Activated CD4-positive, alpha-beta T cell treated with anti-CD3 and anti-CD28 coated beads, Interleukin-2, amount 10 ng/mL, durations not matched to agents 7 days and 5 days (primary cell): ENCODE measurements at regions not wholly inside any gene's neighbourhood (a gene's known extent, or its start where the extent isn't known, plus 50 kb on each side); places are given as distances from the start of the nearest gene placed in this dataset.
"Not testable (repeated sequence)": the region's sequence is repeated elsewhere in the genome, so short reads cannot be mapped to it uniquely, and the experiment has no call there.

Experiments used
- CTCF ChIA-PET: fragments of 350-600 bp; sonication (Branson Sonifier 250); formaldehyde crosslinking; loops from one replicate; lab custom pipeline; 2021; ENCODE audit warnings: antibody characterized with exemption; lab: Charles Lee
- POLR2A ChIA-PET: fragments of 350-600 bp; sonication (Branson Sonifier 250); formaldehyde crosslinking; loops from one replicate; lab custom pipeline; 2021; ENCODE audit warnings: antibody characterized with exemption; lab: Charles Lee
- DNase-seq: peaks from one replicate; pipeline ENCODE4 v3.0.0-alpha.2; 2020
- H3K27ac Mint-ChIP-seq: one replicate; pipeline ENCODE4 v1.8.0; 2021; ENCODE audit warnings: mild to moderate bottlenecking, moderate library complexity, mixed read lengths
- H3K27me3 Mint-ChIP-seq: one replicate; pipeline ENCODE4 v1.8.0; 2021; ENCODE audit warnings: mixed read lengths
- H3K36me3 Mint-ChIP-seq: one replicate; pipeline ENCODE4 v1.8.0; 2021; ENCODE audit warnings: low read depth, mixed read lengths
- H3K4me1 Mint-ChIP-seq: one replicate; pipeline ENCODE4 v1.8.0; 2021; ENCODE audit warnings: mixed read lengths
- H3K4me3 Mint-ChIP-seq: one replicate; pipeline ENCODE4 v1.8.0; 2021; ENCODE audit warnings: mild to moderate bottlenecking, moderate library complexity, mixed read lengths
- H3K9me3 Mint-ChIP-seq: one replicate; pipeline ENCODE4 v1.8.0; 2021; ENCODE audit warnings: mixed read lengths

DNA sequence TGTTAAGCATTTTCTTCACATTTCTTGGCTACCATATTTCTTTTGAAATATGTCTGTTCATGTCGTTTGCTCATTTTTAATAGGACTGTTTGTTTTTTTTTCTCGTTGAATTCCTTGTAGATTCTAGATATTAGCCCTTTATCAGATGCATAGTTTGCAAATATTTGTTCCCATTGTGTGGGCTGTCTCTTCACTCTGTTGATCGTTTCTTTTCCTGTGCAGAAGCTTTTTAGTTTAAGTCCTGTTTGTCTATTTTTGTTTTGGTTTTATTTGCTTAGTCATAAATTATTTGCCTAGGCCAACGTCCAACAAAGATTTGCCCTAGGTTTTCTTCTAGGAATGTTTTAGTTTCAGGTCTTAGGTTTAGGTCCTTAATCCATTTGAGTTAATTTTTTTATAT, 1494.7 kb downstream of the SUCLG1 start:
- peaks cover 5% of the 10 kb centered on the region for H3K9me3 Mint-ChIP-seq
- no peak for DNase-seq
- POLR2A ChIA-PET: no interaction called here
- no peak overlapping the region for H3K27ac Mint-ChIP-seq
- H3K4me3 Mint-ChIP-seq: no peak overlapping the region
- H3K36me3 Mint-ChIP-seq: no peaks in the 10 kb centered on the region
- H3K27me3 Mint-ChIP-seq: no peaks in the 10 kb centered on the region
- H3K4me1 Mint-ChIP-seq: no peaks in the 10 kb centered on the region
- CTCF ChIA-PET: no interaction called here

DNA sequence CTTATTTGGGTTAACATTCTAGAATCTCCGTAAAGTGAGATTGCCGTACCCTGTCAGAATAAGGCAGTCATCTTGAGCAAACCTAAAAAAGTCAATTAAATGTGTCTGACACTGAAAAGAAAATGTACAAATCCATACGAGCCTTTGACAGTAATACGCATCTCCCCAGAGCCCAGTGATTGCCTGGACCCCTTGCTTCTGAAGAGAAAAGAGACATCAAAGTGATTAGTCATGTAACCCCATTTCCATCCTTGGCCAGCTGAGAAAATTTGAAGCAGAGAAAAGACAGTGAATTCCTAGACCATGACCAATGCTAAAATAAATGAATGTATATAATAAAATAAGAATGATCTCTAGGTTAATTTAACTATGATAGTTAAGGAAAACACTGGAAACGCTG, 1499.4 kb downstream of the SUCLG1 start:
- Mint-ChIP-seq H3K27ac (no peak overlapping the region), H3K36me3 (no peaks in the 10 kb centered on the region), H3K9me3 (peaks cover 5% of the 10 kb centered on the region), H3K4me3 (no peak overlapping the region), H3K27me3 (no peaks in the 10 kb centered on the region), H3K4me1 (no peaks in the 10 kb centered on the region)
- ChIA-PET CTCF (no interaction called here), POLR2A (no interaction called here)
- no peak for DNase-seq

DNA sequence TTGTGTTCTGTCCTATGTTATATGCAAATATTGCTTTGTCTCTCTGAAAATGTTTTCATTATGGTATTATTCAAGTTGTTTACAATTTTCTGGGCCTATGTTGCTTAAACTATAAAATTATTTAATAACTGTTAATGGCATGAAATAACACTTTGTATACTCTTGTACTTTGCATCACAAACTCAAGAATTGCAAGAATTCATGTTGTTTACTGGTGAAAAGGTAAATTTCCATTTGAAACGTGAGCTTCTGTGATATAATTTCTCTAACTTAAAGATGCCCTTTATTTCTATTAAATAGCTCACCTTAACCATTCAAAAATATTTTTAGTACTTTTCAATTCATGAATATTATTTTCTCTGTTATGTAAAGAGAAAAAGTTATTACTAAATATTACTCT, 1504.2 kb downstream of the SUCLG1 start:
- peaks cover 4% of the 10 kb centered on the region for H3K9me3 Mint-ChIP-seq
- no peak overlapping the region for H3K27ac Mint-ChIP-seq
- no peak overlapping the region for H3K4me3 Mint-ChIP-seq
- no peaks in the 10 kb centered on the region for H3K36me3 Mint-ChIP-seq
- no peaks in the 10 kb centered on the region for H3K4me1 Mint-ChIP-seq
- ChIA-PET CTCF (no interaction called here), POLR2A (no interaction called here)
- no peak for DNase-seq
- H3K27me3 Mint-ChIP-seq: no peaks in the 10 kb centered on the region

DNA sequence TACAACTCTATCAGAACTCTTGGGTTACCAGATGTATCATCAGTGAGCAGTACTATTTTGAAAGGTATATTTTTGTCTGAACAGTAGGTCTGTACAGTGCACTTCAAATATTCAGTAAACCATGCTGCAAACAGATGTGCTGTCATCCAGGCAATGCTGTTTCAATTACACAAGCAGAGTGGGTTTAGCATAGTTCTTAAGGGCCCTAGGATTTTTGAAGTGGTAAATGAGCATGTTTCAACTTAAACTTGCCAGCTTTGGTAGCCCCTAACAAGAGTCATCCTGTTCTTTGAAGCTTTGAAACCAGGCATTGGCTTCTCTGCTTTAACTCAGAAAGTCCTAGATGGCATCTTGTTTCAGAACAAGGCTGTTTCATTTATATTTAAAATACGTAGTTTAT, 1519.9 kb downstream of the SUCLG1 start:
- no peak overlapping the region for H3K27ac Mint-ChIP-seq
- CTCF ChIA-PET: no interaction called here
- POLR2A ChIA-PET: no interaction called here
- H3K4me3 Mint-ChIP-seq: no peak overlapping the region
- H3K36me3 Mint-ChIP-seq: no peaks in the 10 kb centered on the region
- peaks cover 10% of the 10 kb centered on the region for H3K9me3 Mint-ChIP-seq
- no peaks in the 10 kb centered on the region for H3K27me3 Mint-ChIP-seq
- DNase-seq: no peak
- H3K4me1 Mint-ChIP-seq: no peaks in the 10 kb centered on the region

DNA sequence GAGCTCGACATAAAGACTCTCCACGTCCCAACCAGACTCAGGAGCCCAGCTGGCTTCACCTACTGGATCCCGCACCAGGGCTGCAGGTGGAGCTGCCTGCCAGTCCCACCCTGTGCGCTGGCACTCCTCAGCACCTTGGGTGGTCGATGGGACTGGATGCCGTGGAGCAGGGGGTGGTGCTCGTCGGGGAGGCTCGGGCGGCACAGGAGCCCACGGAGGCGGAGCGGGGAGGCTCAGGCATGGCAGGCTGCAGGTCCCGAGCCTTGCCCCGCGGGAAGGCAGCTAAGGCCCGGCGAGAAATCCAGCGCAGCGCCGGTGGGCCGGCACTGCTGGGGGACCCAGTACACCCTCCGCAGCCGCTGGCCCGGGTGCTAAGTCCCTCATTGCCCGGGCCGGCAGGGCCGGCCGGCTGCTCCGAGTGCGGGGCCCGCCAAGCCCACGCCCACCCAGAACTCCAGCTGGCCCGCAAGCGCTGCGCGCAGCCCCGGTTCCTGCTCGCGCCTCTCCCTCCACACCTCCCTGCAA, 1520.7 kb downstream of the SUCLG1 start:
- H3K36me3 Mint-ChIP-seq, DNase-seq, H3K4me1 Mint-ChIP-seq: not testable (repeated sequence)

DNA sequence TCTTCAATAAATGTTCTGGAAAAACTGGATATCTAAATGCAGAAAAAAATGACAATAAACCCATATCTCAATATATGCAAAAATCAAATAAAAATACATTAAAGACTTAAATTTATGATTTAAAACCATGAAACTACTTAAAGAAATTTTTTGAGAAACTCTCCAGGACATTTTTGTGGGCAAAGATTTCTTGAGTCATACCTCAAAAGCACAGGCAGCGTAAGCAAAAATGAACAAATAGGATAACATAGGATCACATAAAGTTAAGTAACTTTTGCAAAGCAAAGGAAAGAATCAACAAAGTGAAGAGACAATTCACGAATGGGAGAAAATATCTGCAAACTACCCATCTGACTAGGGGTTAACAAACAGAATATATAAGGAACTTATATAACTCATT, 1545.5 kb downstream of the SUCLG1 start:
- ChIA-PET POLR2A (no interaction called here), CTCF (no interaction called here)
- H3K4me3 Mint-ChIP-seq: no peak overlapping the region
- no peaks in the 10 kb centered on the region for H3K27me3 Mint-ChIP-seq
- H3K27ac Mint-ChIP-seq: no peak overlapping the region
- DNase-seq: no peak
- no peaks in the 10 kb centered on the region for H3K36me3 Mint-ChIP-seq
- H3K9me3 Mint-ChIP-seq: no peaks in the 10 kb centered on the region
- H3K4me1 Mint-ChIP-seq: no peaks in the 10 kb centered on the region

More for the DNA sequence above, 1520.7 kb downstream of the SUCLG1 start:
- CTCF ChIA-PET, POLR2A ChIA-PET, H3K9me3 Mint-ChIP-seq, H3K27ac Mint-ChIP-seq, H3K27me3 Mint-ChIP-seq, H3K4me3 Mint-ChIP-seq: not testable (repeated sequence)

DNA sequence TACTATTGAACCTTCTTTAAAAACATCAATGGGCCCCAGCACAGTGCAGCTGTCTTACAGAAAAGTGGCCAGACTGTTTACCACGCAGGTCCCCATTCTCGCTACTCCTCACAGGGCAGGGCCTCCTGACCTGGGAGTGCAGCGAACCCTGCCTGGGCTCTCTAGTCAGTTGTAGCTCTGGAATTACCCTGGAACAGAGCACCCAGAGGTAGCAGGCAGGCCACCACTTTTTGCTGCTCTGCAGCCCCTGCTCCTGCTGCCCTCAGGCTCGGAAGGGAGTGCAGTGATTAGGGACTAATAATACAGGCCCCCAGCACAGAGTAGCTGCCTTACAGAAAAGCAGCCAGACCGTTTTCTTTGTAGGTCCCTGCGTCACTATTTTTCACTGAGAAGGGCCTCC, 1563.0 kb downstream of the SUCLG1 start:
- Mint-ChIP-seq H3K27me3 (no peaks in the 10 kb centered on the region), H3K4me1 (no peaks in the 10 kb centered on the region), H3K9me3 (peaks cover 4% of the 10 kb centered on the region), H3K36me3 (no peaks in the 10 kb centered on the region), H3K27ac (no peak overlapping the region), H3K4me3 (no peak overlapping the region)
- DNase-seq: no peak
- ChIA-PET CTCF (no interaction called here), POLR2A (no interaction called here)

DNA sequence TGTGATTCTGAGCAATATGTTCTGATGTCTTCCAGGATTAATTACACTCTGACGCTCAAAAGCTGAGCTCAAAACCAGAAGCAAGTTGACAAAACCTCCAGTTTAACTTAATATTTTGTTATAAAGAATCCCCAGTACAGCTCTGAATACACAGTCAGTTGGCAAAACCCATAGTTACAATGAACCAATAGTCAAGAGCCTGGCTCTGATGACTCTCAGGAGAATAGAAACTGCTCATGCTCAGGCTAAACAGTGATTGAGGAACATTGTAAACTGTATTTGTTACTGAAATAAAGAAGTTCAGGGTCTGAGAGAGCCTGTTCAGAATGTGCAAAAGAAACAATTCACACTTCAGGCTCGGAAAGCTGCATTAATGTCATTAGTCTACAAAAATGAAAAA, 1565.9 kb downstream of the SUCLG1 start:
- H3K4me1 Mint-ChIP-seq: no peaks in the 10 kb centered on the region
- POLR2A ChIA-PET: no interaction called here
- peaks cover 4% of the 10 kb centered on the region for H3K9me3 Mint-ChIP-seq
- CTCF ChIA-PET: no interaction called here
- H3K4me3 Mint-ChIP-seq: no peak overlapping the region
- no peaks in the 10 kb centered on the region for H3K27me3 Mint-ChIP-seq
- DNase-seq: no peak
- H3K36me3 Mint-ChIP-seq: no peaks in the 10 kb centered on the region
- no peak overlapping the region for H3K27ac Mint-ChIP-seq

DNA sequence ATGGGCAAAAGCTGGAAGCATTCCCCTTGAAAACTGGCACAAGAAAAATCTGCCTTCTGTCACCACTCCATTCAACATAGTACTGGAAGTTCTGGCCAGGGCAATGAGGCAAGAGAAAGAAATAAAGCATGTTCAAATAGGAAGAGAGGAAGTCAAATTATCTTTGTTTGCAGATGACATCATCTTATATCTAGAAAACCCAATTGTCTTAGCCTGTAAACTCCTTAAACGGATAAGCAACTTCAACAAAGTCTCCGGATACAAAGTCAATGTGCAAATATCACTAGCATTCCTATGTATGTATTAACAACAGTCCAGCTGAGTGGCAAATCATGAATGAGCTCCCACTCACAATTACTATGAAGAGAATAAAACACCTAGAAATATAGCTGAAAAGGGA, 1579.3 kb downstream of the SUCLG1 start:
- Mint-ChIP-seq H3K27ac (no peak overlapping the region), H3K27me3 (no peaks in the 10 kb centered on the region), H3K4me3 (no peak overlapping the region), H3K4me1 (no peaks in the 10 kb centered on the region), H3K9me3 (no peaks in the 10 kb centered on the region), H3K36me3 (no peaks in the 10 kb centered on the region)
- DNase-seq: no peak
- ChIA-PET CTCF (interaction anchor here (0.8 kb wide), 1 partner anchor 95 kb away, joined by 3 read pairs; no protein-coding TSS in a partner anchor), POLR2A (no interaction called here)

DNA sequence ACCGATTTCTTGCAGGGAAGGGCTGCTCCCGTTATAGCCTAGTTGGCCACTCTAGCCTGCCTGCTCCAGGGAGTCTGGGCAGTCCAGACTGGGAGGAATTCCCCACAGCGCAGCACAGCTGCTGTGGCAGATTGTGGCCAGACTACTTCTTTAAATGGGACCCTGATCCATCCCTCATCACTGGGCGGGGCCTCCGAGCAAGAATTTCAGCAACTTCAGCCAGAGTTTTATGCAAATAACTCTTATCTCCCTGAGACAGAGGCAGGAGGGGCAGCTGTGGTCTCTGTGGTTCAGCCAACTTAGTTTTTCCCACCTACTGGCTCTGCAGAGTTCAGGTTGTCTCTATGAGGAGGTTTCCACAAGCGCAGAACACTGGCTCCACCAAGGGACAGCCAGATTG, 1583.2 kb downstream of the SUCLG1 start:
- DNase-seq: no peak
- no peak overlapping the region for H3K27ac Mint-ChIP-seq
- ChIA-PET CTCF (no interaction called here), POLR2A (no interaction called here)
- H3K9me3 Mint-ChIP-seq: peaks cover 2% of the 10 kb centered on the region
- no peaks in the 10 kb centered on the region for H3K4me1 Mint-ChIP-seq
- H3K4me3 Mint-ChIP-seq: no peak overlapping the region
- no peaks in the 10 kb centered on the region for H3K27me3 Mint-ChIP-seq
- H3K36me3 Mint-ChIP-seq: no peaks in the 10 kb centered on the region

DNA sequence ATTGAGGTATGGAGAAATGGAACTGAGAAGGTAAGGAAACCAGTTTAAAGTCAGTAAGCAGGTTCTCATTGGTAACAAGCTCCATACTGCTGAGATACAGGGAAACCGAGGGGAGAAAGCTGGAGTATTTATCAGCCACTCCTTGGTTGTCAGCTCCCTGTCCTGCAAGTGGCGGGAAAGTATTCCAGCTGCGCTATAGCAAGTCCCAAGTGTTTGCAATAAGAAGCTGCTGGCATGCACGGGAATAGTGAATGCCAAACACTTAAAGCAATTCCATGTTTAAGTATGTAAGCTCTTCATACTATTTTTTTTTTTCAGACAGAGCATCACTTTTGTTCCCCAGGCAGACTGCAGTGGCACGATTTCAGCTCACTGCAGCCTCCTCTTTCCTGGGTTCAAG, 1601.1 kb downstream of the SUCLG1 start:
- Mint-ChIP-seq H3K27ac (no peak overlapping the region), H3K4me3 (no peak overlapping the region), H3K27me3 (no peaks in the 10 kb centered on the region), H3K9me3 (no peaks in the 10 kb centered on the region), H3K4me1 (no peaks in the 10 kb centered on the region), H3K36me3 (no peaks in the 10 kb centered on the region)
- CTCF ChIA-PET: no interaction called here
- POLR2A ChIA-PET: no interaction called here
- no peak for DNase-seq

DNA sequence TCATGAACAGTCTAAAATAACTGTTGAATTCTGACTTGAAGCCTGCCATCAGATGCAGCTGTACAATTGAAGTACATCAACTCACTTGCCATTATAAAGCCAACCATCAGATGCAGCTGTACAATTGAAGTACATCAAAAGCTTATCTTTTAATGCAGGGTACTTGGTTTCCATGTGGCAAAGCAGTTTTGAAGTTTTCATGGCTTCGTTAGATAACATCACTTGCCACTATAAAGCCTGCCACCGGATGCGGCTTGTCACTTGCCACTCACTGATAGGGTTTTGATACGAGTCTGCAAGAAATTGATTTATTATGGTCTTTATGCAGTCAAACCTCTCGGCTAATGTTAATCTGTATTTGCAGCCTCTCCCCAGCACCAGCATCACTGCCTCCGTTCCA, 1605.8 kb downstream of the SUCLG1 start:
- ChIA-PET POLR2A (no interaction called here), CTCF (no interaction called here)
- no peaks in the 10 kb centered on the region for H3K9me3 Mint-ChIP-seq
- no peaks in the 10 kb centered on the region for H3K4me1 Mint-ChIP-seq
- H3K36me3 Mint-ChIP-seq: no peaks in the 10 kb centered on the region
- no peak overlapping the region for H3K27ac Mint-ChIP-seq
- no peak for DNase-seq
- no peak overlapping the region for H3K4me3 Mint-ChIP-seq
- no peaks in the 10 kb centered on the region for H3K27me3 Mint-ChIP-seq

DNA sequence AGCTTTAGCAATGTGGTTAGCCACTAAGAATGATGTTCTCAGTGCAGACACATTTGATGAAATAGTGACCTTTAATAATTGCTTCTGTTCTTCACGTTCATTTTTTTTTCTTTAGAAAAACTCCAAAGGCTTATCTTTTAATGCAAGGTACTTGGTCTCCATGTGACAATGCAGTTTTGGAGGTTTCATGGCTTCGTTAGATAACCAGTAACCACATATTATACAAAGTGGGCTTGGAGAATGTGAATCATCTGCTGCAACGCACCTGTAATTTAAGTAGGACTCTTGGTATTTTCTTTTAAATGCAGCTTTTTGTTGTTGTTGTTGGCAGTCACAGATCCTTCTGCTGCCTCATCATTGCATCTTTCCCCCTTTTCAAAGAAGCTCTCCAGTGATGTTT, 1606.3 kb downstream of the SUCLG1 start:
- Mint-ChIP-seq H3K36me3 (no peaks in the 10 kb centered on the region), H3K4me3 (no peak overlapping the region), H3K27ac (no peak overlapping the region), H3K9me3 (no peaks in the 10 kb centered on the region), H3K4me1 (no peaks in the 10 kb centered on the region), H3K27me3 (no peaks in the 10 kb centered on the region)
- ChIA-PET POLR2A (no interaction called here), CTCF (no interaction called here)
- DNase-seq: no peak

DNA sequence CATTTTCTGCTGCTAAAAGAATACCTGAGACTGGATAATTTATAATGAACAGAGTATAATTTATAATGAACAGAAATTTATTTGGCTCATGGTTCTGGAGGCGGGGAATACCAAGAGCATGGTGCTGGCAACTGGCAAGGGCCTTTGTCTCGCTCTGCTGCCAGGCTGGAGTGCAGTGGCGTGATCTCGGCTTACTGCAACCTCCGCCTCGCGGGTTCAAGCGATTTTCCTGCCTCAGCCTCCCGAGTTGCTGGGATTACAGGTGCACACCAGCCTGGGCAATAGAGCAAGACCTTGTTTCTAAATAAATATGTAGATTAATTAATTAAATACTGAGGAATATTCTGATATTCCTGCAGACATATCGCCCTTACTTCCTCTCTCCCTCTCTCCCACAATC, 1610.8 kb downstream of the SUCLG1 start:
- no peak overlapping the region for H3K27ac Mint-ChIP-seq
- CTCF ChIA-PET: no interaction called here
- no peak overlapping the region for H3K4me3 Mint-ChIP-seq
- POLR2A ChIA-PET: no interaction called here
- no peaks in the 10 kb centered on the region for H3K9me3 Mint-ChIP-seq
- H3K4me1 Mint-ChIP-seq: no peaks in the 10 kb centered on the region
- no peaks in the 10 kb centered on the region for H3K36me3 Mint-ChIP-seq
- no peak for DNase-seq
- no peaks in the 10 kb centered on the region for H3K27me3 Mint-ChIP-seq
